ENCODE measurements at regions not wholly inside any gene's neighbourhood (a gene's known extent, or its start where the extent isn't known, plus 50 kb on each side); places are given as distances from the start of the nearest gene placed in this dataset.
"Not testable (repeated sequence)": the region's sequence is repeated elsewhere in the genome, so short reads cannot be mapped to it uniquely, and the experiment has no call there.

DNA sequence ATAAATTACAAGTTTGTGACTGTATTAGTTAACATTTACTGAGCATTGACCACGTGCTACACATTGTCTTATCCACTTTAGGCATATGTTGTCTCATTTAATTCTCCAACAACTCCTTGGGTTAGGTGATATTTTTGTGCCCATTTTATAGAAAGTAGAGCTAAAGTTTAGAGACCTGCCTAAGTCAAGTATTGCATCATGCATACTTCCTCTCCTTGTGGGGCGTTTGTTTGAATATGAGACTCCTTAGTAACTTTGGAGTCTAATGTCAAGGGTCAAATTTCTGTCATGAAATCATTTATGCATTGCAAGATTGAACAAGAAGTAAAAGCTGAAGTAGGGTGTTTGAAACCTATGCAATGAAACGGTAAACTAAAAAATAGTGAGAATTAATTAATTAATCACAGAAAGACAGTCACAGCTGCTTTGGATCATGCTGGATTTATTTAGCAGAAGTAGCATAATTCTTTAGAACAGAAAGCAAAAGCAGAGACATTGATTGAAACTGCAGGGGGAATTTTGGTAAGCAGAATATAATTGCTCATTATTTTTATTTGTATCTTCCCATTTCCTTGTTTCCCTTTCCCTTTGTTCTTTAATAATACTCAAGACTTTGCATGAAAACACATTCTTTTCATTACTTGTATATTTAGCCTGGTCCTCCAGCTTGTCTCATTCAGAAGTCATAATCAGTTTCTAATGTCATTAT, 1374.4 kb upstream of the GJE1 start:
- DNase-seq (ENCODE audit: low spot score), result no peak

GRCh38 chr6:140752234-140752633, 1377.8 kb upstream of the CITED2 start:
- DNase-seq (ENCODE audit: low spot score), result no peak

DNA sequence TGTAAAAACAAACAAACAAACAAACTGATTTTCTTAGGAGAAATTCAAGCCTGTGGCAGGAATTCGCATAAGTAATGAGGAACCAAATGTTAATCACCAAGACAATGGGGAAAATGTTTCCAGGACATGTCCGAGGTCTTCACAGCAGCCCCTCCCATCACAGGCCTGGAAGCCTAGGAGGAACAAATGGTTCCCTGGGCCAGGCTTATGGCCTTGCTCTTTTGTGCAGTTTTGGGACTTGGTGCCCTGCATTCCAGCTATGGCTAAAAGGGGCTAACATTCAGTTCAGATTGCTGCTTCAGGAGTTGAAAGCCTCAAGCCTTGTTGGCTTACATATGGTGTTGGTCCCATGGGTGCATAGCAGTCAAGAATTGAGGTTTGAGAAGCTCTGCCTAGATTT, 1372.7 kb upstream of the CITED2 start:
- no peak for DNase-seq (ENCODE audit: low spot score)

- peak; percentile 24 for DNase-seq (ENCODE audit: low spot score)
Measured at GRCh38 chr6:140744659-140745320, 1370.3 kb upstream of the CITED2 start.

GRCh38 chr6:140736231-140736630, 1361.8 kb upstream of the CITED2 start:
- DNase-seq (ENCODE audit: low spot score), result no peak

DNA sequence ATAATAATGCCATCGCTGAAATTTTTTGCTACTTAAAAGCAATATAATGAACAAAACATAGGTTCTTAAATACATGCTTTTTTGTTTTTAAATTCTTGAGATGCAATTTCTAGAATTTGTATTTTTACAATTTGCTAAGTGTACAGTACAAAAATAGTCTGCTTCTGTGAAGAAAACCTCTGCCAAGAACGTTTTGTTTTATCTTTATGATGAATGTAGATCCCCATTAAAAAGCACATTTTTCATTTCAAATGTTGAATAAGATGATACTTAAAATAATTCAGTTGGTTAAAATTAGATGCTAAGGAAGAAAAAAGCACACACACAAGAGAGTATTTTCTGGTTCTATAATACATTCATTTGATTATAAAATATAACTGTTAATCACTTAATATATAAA, 1358.5 kb upstream of the CITED2 start:
- no peak for DNase-seq (ENCODE audit: low spot score)

GRCh38 chr6:140732155-140732554, 1357.7 kb upstream of the CITED2 start:
- no peak for DNase-seq (ENCODE audit: low spot score)

GRCh38 chr6:140731741-140732140, 1357.3 kb upstream of the CITED2 start:
- DNase-seq (ENCODE audit: low spot score), result no peak

GRCh38 chr6:140729521-140729920, 1355.1 kb upstream of the CITED2 start:
- no peak for DNase-seq (ENCODE audit: low spot score)

GRCh38 chr6:140718021-140718420, 1343.6 kb upstream of the CITED2 start:
- no peak for DNase-seq (ENCODE audit: low spot score)

DNA sequence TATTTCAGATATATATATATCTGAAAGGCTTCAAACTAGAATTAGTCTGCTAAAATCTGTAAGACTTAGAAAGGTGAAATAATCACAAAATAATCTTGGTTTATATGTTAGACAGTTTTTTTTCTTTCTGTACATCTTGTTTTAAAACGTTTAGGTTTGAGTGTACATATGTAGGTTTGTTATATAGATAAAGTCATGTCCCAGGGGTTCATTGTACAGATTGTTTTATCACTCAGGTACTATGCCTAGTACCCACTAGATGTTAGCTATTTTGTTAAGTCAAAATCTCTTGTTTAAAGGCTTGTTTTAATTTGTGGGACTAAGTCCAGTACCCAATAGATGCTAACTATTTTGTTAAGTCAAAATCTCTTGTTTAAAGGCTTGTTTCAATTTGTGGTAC, 1339.0 kb upstream of the CITED2 start:
- no peak for DNase-seq (ENCODE audit: low spot score)

GRCh38 chr6:140711019-140711613, 1336.7 kb upstream of the CITED2 start:
- DNase-seq (ENCODE audit: low spot score), result no peak

DNA sequence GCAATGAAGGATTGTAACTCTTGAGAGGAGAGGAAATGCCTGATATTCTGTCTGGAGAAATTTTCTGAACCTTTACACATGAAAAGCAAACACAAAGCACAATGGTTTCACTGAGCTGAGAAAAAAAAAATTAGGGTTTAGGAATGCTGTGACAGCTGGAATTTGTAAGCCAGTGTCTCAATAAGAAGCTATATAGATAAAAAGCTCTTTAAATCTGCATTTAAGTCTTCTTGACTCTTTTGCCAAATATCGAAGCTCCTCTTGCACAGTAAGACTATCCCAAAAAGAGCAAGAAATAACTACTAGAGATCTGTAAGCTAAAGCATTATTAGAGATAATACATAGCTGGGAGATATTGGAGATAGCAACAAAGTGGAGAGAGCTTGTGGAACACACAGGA, 1334.0 kb upstream of the CITED2 start:
- no peak for DNase-seq (ENCODE audit: low spot score)

DNA sequence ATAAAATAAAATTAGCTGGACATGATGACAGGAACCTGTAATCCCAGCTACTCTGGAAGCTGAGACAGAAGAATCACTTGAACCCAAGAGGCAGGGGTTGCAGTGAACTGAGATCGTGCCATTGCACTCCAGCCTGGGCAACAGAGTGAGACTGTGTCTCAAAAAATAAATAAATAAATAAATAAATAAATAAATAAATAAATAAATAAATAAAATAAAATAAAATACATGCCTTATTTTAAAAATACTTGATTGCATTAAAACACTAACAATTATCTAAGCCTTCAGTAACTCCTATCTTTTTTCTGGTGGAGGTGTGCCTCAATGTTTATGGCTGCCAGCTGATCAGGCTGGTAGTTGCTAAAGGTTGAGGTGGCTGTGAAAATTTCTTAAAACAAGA, 1329.6 kb upstream of the CITED2 start:
- DNase-seq (ENCODE audit: low spot score), result not testable (repeated sequence)

- DNase-seq (ENCODE audit: low spot score), result no peak
Measured at GRCh38 chr6:140697585-140697984, 1323.1 kb upstream of the CITED2 start.

DNA sequence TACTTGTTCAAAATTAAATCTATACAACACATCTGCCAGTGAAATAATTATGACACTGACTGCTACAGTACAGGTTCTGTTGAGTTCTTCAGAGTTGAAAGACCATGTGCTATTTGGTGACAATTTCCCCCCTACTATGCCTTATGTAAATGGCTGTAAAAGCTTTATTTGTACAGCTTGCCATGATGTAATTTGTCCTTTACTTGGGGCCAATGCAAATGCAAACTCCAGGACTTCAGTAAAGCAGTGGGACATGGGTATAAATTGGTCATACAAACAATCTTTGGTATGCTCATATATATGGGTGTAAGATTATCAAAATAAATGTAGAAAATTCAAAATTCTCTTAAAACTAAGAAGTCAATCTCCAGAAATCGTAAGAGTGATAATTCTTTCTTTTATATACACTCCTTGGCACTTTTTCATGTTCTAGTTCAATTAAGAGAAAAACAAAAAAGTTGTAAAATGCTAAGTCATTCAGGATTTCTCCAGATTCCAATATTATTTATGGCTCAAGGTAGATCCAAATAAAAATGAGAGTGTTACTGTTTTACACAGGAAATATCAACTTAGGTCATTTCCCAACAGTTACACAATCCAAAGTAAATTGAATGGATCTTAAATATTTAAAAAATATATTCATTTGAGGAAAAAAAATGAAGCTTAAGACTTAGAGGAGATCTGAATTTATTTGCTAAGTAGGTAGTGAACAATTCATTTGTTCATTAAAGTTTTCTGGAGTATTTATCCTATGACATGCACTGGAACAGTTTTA, 1310.5 kb upstream of the CITED2 start:
- no peak for DNase-seq (ENCODE audit: low spot score)

GRCh38 chr6:140677781-140678528, 1303.5 kb upstream of the CITED2 start:
- no peak for DNase-seq (ENCODE audit: low spot score)

DNA sequence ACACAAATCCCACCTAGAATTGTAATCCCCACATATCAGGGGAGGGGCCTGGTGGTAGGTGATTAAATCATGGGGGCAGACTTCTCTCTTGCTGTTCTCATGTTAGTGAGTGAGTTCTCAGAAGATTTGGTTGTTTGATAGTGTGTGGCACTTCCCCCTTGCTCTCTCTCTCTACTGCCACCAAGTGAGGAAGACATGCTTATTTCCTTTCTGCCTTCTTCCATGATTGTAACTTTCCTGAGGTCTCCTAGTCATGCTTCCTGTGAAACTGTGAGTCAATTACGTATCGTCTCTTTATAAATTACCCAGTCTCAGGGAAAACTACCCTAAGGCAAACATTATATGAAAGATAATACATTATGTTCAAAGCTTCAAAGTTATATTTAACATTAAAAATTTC, 1297.5 kb upstream of the CITED2 start:
- no peak for DNase-seq (ENCODE audit: low spot score)

DNA sequence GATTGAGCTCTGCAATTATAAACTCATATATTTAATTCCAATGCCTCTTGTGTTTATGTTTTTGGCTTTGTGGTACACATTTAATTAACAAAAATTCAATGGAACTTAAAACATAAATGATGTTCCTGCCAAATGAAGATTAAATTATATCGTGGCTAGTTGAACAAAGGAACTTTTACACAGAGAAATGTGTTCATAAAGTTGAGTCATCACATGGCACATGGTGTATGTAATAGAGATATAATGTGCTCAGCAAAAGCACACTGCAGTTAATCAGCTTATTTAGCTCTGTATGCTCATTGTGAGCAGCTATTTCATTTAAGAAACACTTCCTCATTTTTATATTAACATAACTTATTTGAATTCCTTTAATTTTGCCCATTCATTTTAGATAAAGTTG, 1295.6 kb upstream of the CITED2 start:
- DNase-seq (ENCODE audit: low spot score), result no peak

- no peak for DNase-seq (ENCODE audit: low spot score)
Measured at GRCh38 chr6:140669321-140669720, 1294.9 kb upstream of the CITED2 start.

- DNase-seq (ENCODE audit: low spot score), result no peak
Measured at GRCh38 chr6:140663772-140664171, 1289.3 kb upstream of the CITED2 start.

DNA sequence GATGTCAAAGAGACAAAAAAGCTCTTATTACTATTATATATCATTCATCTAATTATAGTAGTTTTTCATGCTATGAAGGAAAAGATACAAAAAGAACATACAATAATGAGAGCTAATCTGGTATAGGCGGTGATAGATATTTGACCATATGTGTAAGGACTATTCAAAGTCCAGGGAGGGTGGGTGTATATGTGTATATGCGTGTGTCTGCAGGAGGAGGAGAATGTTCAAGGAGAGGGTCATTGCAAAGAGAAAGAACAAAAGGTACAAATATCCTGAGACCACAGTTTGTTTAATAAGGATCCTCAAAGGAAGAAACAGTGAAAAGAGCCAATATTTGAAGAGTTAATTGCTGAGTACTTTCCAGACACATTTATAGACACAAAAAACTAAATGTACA, 1288.6 kb upstream of the CITED2 start:
- no peak for DNase-seq (ENCODE audit: low spot score)
